ENCODE measurements at regions not wholly inside any gene's neighbourhood (a gene's known extent, or its start where the extent isn't known, plus 50 kb on each side); places are given as distances from the start of the nearest gene placed in this dataset.

DNA sequence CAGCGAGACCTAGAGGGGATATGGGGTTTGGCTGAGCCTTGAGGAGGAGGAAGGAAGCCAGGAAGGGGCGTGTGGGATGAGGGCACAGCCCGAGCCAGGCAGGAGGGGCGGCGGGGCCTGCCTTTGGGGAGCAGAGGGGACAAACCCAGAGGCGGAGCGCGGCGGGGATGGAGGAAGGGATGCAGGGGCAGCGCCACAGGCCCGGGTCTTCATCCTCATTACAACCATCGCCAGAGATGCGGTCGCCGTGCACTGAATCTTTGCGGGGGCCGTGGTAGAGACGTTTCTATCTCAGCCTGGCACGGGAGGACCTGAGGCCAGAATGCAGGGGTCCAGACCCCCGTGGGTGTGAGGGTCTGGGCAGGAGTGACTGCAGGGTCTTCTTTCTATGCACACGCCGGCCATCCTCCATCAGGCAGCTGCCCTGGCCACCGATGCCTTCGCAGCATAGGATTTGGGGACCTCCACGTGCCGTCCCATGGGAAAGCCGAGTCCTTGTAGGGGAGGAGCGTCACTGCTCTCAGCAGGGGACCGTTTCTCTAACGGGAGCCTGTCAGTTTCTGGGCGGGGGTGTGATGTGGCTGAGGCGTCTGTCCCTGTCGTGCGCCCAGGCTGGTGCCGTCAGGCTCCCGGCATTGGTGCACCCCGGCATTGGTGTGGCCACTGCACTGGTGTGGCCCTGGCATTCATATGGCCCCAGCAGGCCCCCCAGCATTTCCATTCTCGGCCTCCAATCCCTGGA, 1267.9 kb downstream of the BRD1 start:
- DNase-seq (ENCODE audit: low read depth) = no peak

DNA sequence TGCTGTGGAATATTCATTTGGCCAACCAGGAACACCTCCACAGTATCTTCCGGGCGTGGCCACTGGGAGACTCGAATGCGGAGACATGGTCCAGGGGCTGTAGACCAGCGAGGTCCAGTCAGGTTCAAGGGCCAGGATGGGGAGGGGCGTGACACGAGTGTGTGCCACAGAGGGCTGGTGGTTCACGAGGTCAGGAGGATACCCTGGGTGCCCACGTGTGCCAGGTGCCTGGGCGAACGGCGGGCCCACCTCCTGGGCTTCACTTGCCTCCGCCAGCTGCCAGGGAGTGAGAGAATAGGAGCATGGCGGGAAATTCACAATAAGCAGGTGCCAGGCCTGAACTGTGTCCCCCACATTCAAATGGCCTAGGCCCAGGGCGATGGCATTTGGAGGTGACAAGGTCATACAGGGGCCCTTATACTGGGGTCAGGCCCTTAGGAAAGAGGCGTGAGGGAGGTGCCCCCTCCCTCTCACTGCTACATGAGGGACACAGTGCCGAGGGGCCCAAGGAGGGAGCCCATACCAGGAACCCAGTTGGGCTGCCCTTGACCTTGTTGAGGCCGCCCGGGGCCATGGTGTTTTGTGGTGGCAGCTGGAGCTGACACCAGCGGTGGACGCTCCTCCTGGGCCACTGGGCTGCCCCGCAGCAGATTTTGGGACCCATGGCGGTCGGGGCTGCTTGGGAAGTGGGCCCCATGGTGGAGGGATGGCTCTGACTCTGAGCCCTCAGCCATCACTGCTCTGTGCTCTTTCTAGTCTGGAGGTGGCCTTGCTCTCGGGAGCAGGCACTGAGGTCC, 1268.9 kb downstream of the BRD1 start:
- DNase-seq (ENCODE audit: low read depth) = no peak

DNA sequence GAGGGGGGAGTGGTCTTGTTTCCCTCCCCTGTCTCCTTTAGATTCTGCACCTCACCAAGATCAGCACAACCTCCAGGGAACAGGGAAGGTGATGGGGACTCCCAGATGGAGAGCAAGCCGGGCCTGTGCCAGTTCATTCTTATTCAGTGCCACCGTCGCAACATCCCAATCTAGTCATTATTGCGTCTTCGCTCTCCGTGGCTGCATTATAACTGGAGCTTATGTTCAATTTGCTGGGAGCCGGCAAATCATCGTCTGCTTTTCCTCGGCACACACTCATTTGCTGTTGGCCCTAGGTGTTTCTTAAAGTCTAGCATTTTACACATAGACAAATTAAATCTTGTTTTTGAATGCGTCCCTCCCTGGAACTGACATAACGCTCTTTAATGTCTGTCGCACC, 1269.7 kb downstream of the BRD1 start:
- no peak for DNase-seq (ENCODE audit: low read depth)

DNA sequence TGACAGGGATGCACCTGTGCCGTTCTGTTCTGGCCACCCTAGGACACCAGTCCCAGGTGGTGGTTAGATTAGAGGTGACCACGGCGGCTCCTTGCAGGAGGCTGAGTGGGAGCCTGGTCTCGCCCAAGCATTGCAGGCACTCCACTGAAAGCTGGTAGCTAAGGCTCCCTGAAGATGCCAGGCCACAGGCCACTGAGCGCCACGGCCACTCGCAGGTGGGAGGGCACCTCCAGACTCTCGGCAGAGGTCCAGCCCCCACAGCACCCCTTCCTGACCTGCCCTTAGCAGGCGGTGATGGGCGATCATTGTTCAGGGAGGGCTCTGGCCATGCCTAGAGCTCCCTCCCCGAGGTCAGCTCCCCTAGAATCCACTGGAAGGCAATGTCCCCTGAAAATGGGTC, 1270.2 kb downstream of the BRD1 start:
- no peak for DNase-seq (ENCODE audit: low read depth)

DNA sequence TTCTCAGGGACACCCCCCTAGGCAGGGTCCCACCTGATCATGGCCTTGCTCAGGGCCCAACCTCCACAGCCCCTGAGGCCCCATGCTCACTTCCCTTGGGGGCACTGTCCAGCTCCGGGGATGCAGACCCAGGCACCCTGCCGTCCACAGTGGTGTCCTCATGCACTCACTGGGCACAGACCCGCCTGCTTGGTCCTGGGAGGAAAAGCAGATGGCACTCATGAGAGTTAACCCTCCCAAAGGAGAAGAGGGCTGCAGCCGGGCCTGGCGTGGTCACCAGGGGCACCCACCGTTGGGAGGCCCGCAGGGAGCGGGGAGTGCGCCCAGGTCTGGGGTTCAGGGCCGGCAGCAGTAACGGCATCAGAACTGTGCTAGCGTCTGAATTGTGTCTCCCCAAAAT, 1270.9 kb downstream of the BRD1 start:
- no peak for DNase-seq (ENCODE audit: low read depth)

DNA sequence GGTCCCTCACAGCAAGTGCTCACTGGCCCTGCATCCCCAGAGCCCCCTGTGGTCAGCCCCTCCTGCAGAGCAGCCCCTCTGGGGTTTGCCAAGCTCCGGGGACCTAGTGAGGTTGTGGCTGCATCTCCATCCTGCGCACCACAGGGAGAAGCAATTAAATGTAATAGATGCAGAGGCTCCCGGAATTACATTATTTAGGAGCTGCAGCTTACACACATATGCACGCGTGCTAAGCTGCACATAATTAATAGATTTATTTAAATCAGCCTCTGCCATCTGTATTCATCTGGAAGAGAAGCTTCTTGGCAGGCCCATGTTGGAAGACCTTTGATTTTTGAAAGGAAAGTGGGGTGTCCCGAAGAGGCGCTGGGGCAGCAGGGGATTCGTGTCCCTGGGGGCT, 1271.5 kb downstream of the BRD1 start:
- no peak for DNase-seq (ENCODE audit: low read depth)

DNA sequence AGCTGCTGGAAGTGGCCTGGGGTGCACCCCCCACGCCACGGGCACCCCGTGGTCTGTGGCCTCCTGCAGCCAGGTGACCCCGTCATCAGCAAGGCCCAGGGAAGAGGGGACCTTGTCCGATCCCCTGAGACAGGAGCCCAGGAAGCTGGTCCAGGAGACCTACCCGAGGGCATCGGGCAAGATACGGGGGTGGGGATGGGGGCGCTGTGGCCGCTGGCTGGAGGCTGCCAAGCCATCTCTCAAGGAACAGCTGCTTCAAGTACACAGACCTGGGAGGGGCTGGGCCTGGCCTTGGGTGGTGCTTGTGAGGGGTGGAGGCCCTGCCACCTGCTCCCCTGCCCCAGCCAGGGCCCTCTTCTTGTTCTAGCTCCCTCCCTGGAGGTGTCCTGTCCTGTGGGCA, 1272.1 kb downstream of the BRD1 start:
- no peak for DNase-seq (ENCODE audit: low read depth)

DNA sequence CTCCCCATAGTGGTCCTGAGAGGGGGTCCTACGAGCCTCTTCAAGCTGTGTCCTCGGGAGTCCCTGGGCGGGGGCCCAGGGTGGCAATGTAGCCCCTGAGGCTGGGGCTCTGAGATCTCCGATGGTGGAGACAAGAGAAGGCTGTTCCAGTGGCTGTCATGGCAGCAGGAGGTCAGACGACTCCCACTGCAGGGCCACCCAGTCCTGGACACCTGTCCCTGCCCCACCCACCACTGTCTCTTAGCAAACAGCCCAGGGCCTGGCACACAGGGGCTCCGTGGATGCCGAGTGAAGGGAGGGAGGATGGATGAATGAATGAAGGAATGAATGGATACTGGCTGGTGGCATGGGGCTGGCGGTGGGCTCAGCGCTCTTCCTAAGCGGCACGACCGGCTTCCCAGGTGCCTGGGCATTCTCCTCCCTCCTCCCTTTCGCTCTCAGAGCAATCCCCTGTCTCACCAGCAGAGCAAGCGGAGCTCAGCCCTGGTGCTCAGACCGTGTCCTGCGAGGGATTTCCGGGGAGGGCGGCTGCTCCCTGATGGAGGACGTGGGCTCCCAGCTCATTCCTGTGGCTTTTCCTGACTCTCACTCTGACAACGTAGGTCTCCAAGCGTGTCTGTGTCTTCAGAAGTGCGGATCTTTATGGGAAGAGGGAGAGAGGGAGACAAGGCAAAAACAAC, 1272.6 kb downstream of the BRD1 start:
- no peak for DNase-seq (ENCODE audit: low read depth)

DNA sequence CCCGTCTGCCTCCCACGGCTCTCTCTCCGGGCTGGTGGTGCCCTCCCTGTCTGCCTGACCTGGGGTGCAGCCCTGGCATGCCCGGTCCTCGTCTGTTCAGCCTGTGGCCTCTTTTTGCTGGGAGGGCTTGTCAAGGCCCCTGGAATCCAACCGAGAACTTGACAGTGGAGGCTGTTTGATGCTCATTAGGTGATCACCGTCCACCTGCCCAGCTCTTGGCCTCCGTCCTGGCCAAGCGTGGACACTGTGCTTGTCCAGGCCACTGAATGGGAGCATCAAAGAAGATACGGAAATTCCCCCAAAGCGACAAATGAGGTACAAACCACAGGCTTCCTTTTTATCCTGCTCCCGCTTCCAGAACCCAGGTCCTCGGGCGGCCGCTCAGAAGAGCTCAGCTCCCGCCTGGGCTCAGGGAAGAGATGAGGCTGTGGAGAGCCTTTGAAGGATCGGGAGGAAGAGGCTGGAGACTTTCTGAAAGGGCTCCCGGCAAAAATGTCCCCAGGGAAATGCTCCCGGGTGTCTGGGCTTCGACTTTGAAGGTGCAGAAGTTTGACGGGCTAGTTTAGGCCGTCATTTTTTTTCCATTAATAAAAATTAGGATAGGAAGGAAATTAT, 1273.9 kb downstream of the BRD1 start:
- DNase-seq (ENCODE audit: low read depth) = no peak

DNA sequence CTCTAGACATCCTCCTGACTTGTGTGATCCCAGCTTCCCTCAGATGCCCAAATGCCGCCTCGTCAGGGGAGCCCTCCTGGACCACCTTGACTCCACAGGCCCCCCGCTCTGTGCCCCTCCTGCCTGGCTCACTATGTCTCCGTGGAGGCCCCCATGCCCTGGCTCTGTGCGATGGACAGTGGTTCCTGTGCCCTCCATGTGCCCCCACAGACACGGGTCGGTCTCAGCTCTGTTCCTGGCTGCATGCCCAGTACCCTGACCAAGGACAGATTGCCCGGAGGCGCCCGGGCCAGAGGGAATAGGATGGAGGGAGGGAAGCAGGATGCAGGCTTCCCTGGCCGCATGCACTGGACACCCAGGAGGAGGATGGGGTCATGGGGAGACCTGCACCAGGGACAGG, 1274.6 kb downstream of the BRD1 start:
- DNase-seq (ENCODE audit: low read depth) = no peak

DNA sequence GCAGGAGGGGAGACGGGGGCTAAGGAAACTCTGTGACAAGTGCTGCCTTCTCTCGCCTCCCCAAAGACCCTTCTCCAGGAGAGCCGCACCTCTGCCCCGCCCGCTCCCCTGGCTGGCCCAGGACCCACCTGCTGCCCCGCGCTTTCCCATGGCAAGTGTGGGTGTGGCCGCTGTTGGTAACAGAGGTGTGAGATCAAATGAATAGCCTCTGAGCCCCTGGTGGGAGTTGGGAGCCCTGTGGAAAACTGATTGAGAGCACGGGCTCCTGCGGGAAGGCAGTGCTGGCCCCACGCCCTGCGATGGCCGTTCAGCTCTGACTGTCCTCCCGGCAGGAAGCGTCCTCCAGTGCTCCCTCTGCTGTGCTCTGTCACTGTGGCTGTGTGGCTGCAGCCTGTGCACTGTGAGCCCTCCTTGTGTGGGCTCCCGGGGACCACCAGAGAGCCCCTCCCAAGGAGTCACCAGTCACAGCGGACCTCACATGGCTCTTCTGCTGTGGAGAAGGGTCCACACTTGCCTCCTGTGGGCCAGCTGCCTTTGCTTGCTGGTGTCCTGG, 1275.9 kb downstream of the BRD1 start:
- no peak for DNase-seq (ENCODE audit: low read depth)

DNA sequence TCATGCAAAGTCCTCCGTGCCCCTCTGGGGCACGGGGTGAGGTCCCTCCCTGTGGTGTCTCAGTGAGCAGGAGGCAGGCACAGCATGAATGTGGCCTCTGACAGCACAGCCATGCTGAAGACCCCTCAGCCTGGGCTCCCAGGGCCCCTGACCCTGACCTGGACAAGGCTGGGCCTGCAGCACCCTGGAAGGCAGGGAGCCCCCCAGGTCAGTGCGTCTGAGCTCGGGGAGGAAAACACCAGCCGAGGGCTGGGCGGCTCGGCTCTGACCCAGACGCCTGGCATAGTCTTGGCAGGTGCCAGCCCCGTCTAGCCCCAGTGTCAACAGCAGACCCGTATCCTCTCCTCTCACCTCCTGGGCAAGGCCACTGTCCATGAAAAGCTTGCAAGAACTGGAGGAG, 1276.6 kb downstream of the BRD1 start:
- no peak for DNase-seq (ENCODE audit: low read depth)

DNA sequence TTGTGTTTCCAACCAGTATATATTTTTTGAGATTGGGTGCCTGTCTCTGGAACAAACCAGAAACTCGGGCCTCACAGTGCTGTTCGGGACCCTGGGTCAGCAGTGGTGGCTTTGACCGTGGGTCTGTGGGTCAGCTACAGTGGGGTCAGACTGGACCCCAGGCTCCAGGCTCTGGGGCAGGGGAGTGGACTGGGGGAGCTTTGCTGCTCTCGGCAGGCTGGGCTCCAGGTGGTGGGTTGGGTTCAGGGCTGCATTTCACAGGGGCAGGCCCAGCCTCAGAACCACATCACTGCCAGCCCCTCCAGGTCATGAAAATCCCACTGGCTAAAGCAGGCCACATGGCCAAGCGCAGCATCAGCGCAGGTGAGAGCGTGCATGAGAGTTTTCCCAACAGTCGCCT, 1279.3 kb downstream of the BRD1 start:
- DNase-seq (ENCODE audit: low read depth) = no peak

DNA sequence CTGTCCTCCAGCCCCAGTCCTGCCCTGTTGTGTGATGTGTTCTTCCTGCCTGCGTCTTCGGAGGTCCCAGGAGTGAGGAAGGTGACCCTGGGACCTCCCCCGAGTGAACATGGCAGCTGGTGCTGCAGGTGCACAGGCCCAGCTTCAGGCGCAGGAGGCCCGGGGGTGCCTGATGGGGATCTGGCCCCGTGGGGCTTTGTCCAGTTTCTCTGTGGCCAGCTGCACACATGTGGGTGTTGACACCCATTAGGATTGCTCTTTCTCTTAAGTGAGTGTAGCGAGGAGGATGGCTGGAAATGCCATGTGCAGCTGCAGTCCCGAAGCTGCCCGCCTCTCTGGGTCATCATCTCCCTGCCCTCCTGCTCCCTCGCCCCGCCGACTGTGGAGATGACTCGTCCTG, 1279.7 kb downstream of the BRD1 start:
- DNase-seq (ENCODE audit: low read depth) = no peak

DNA sequence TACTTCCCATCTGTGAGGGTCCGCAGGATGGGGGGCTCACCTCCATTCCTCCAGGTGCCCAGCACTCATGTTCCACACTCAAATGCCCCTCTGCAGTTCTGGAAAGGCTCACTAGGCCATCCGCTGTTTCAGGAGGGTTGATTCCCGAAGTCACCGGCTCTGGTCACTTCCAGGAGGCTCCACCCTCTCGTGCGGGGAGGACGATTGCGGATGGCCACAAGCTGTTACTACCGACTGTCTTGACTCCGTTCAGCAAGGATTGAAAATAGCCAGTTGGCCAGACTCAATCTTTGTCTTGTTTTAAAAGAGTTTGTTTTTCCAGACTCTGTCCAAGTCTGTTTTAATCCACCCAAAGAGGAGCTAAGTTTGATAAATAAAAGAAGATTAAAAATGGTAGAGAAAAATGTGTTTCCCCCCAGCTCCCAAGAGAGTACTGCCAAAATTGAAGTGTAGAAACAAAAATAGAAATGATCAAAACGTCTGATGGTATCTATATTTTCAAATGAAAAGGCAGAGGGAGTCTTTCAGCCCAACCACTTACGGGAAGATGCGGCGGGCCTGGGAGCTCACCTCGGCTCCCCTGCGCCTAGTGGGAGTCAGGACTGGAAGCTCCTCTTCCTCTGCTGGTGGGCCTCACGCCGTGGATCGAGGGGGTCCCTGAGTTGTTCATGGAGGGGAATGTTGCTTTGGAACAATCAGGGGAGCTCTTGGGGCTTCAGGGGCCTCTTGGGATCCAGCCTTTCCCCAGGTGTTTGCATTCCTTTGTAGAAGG, 1280.8 kb downstream of the BRD1 start:
- DNase-seq (ENCODE audit: low read depth) = no peak

DNA sequence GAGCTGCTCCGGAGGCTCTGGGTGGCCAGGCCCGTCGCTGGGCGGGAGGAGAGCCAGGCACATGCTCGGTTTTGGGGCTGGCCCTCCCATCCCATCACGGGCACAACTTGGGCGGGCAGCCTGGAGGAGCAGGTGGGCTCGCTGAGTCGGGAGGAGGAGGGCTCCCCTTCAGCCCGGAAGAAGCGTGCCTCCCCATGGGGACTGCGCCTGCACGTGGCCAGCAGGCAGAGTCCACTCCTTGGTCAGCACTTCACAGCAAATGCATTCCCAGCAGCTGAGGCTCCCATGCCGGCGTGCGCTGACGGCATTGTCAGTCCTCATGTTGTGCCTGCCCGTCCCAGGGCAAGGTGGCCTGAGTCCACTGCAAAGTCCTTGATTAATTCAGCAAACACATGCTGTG, 1281.7 kb downstream of the BRD1 start:
- no peak for DNase-seq (ENCODE audit: low read depth)

DNA sequence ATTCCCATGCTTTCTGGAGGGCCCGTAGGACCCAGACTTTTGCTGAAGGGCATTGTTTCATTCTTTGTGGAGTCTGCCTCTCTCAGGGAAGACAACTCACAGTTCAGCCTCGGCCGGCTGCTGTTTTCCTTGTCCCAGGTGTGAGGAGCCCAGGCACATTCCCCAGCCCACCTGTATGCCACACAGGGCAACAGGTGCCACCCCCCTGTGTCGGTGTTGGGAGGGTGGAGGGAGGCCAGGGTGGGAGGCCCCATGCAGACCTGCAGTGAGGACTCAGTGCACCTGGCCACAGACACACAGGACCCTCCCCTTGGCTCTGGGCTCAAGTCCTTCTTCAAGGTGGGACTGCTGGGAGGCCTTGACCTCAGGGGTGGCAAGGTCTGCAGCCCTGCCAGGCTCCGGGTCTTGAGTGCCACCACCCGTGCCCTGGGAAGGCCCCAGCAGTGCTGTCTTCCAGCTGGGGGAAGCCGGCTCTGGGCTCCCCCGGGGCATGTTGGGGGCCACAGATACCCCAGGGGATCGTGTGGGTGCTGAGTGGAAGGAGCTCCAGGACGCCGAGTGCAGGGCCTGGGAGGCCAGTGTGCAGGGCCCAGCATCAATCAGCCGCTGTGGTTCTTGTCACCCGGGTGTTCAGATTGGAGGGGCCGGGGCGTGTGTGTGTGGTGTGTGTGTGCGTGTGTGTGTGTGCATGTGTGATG, 1286.1 kb downstream of the BRD1 start:
- DNase-seq (ENCODE audit: low read depth) = no peak

DNA sequence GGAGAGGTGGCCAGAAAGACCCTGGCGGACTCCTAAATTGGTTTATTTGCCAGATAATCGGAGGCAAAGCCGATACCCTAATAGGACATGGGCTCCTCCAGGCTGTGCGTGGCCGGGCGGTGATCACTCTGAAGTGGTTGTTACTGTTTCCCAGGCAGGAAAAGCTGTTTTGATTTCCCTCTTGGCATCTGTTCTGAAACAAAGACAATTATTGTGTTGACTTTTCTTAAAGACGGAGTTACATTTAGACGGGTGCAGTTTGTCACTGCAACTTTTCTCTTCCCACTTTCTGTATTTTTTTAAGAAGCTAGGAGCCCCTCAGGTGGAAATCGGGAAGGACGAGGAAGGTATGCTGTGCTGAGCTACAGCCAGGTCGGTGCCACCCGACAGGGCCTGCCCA, 1288.4 kb downstream of the BRD1 start:
- DNase-seq (ENCODE audit: low read depth) = no peak

DNA sequence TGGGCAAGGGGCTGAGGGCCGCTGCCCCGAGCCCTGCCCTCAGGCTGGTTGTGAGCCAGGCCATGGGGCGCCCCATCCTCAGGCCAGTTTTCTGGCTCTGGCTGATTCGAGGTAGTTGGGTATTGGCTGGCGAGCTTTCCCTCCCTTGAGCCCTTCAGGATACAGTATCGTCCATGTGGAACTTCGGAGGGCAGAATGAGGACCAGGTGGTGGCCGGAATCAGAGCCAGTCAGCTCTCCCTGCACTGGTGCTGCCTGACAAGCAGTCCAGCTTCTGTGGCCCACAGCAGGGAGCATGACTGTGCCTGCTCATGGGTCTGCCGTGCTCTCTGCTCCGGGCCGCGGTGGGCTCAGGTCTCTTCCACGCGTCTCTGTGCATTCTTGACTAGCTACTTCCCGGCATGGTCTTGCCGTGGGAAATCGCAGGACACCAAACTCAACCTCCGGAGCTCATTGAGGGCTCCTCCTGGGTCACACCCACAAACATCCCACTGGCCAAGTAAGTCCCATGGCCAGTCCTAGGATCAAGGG, 1289.3 kb downstream of the BRD1 start:
- DNase-seq (ENCODE audit: low read depth) = no peak

DNA sequence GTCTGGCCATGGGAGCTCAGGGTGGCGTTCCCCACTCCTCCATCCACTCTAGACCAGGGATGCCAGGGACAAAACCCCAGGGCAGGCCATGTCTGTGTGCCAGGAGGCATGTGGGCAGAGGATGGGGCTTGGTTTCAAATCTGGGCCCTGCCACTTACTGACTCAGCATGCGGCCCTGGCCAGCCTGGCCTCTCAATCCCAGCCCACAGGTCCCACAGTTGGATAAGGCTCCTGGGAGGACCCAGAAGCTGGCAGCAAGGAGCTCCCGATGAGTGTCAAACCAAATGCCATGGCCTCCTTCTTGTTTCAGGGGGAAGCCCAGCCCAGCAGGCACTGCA, 1290.4 kb downstream of the BRD1 start:
- DNase-seq (ENCODE audit: low read depth) = no peak

Data from activated T-helper 1 cell treated with Interleukin-2 at 50 U/mL for 16 hours (primary cell).